SJCRH30 (cell line): ENCODE measurements at regions not wholly inside any gene's neighbourhood (a gene's known extent, or its start where the extent isn't known, plus 50 kb on each side); places are given as distances from the start of the nearest gene placed in this dataset.

Experiments used
- DNase-seq, 2 experiments: peaks; one replicate each; pipeline ENCODE4 v3.0.0-alpha.2; 2015 to 2020
- H3K27ac ChIP-seq: fragments of 250-450 bp; sonication (Bioruptor Pico); 2 replicates; pipeline ENCODE4 v1.5.1; 2020; ENCODE audit warnings: mild to moderate bottlenecking, moderate library complexity
- H3K27me3 ChIP-seq: fragments of 250-450 bp; sonication (Bioruptor Pico); 2 replicates; pipeline ENCODE4 v1.5.1; 2020; ENCODE audit warnings: mild to moderate bottlenecking, moderate library complexity
- H3K36me3 ChIP-seq: fragments of 250-450 bp; sonication (Bioruptor Pico); 2 replicates; pipeline ENCODE4 v1.5.1; 2020; ENCODE audit warnings: mild to moderate bottlenecking, moderate library complexity
- H3K4me1 ChIP-seq: fragments of 250-450 bp; sonication (Bioruptor Pico); 2 replicates; pipeline ENCODE4 v1.5.1; 2020; ENCODE audit warnings: mild to moderate bottlenecking, moderate library complexity
- H3K4me3 ChIP-seq: fragments of 250-450 bp; sonication (Bioruptor Pico); 2 replicates; pipeline ENCODE4 v1.5.1; 2020; ENCODE audit warnings: mild to moderate bottlenecking, moderate library complexity
- H3K9me3 ChIP-seq: fragments of 250-450 bp; sonication (Bioruptor Pico); replicated peaks from 2 replicates; pipeline ENCODE4 v1.5.1; 2020; ENCODE audit warnings: mild to moderate bottlenecking, moderate library complexity

GRCh38 chr7:17229228-17229627, 69.2 kb upstream of the AHR start:
- Histone ChIP-seq H3K4me1 (peaks cover 2% of the 10 kb centered on the region), H3K9me3 (no peaks in the 10 kb centered on the region; the same call in 1 of the 2 replicates), H3K36me3 (no peaks in the 10 kb centered on the region), H3K4me3 (no peak overlapping the region), H3K27me3 (no peaks in the 10 kb centered on the region), H3K27ac (no peak overlapping the region)
- DNase-seq: no peak

GRCh38 chr7:17230099-17230807, 68.2 kb upstream of the AHR start:
- Histone ChIP-seq H3K4me3 (no peak overlapping the region), H3K27ac (no peak overlapping the region), H3K27me3 (no peaks in the 10 kb centered on the region), H3K9me3 (no peaks in the 10 kb centered on the region; the same call in 1 of the 2 replicates), H3K4me1 (peaks cover 7% of the 10 kb centered on the region), H3K36me3 (no peaks in the 10 kb centered on the region)
- DNase-seq: no peak

- H3K4me1 ChIP-seq: peaks cover 7% of the 10 kb centered on the region
- no peaks in the 10 kb centered on the region for H3K36me3 ChIP-seq
- DNase-seq: no peak
- H3K27me3 ChIP-seq: no peaks in the 10 kb centered on the region
- H3K4me3 ChIP-seq: no peak overlapping the region
- no peaks in the 10 kb centered on the region; the same call in 1 of the 2 replicates for H3K9me3 ChIP-seq
- no peak overlapping the region for H3K27ac ChIP-seq
Observed at GRCh38 chr7:17233603-17234002, 64.8 kb upstream of the AHR start.

- H3K4me1 ChIP-seq: peaks cover 7% of the 10 kb centered on the region
- no peak for DNase-seq
Observed at GRCh38 chr7:17234030-17234397, 64.4 kb upstream of the AHR start.

GRCh38 chr7:17234398-17235031, 63.9 kb upstream of the AHR start:
- H3K36me3 ChIP-seq: no peaks in the 10 kb centered on the region
- no peaks in the 10 kb centered on the region for H3K27me3 ChIP-seq
- DNase-seq: no peak
- no peak overlapping the region for H3K27ac ChIP-seq
- no peak overlapping the region for H3K4me3 ChIP-seq
- H3K4me1 ChIP-seq: peaks cover 7% of the 10 kb centered on the region
- H3K9me3 ChIP-seq: no peaks in the 10 kb centered on the region

More at GRCh38 chr7:17234030-17234397, 64.4 kb upstream of the AHR start:
- H3K4me3 ChIP-seq: no peak overlapping the region
- H3K36me3 ChIP-seq: no peaks in the 10 kb centered on the region
- H3K9me3 ChIP-seq: no peaks in the 10 kb centered on the region; the same call in 1 of the 2 replicates
- no peak overlapping the region for H3K27ac ChIP-seq
- no peaks in the 10 kb centered on the region for H3K27me3 ChIP-seq

GRCh38 chr7:17236171-17236570, 62.3 kb upstream of the AHR start:
- Histone ChIP-seq H3K9me3 (no peaks in the 10 kb centered on the region), H3K36me3 (no peaks in the 10 kb centered on the region), H3K27ac (no peak overlapping the region), H3K4me3 (no peak overlapping the region), H3K4me1 (peaks cover 7% of the 10 kb centered on the region), H3K27me3 (no peaks in the 10 kb centered on the region)
- no peak for DNase-seq

GRCh38 chr7:17236603-17237002, 61.8 kb upstream of the AHR start:
- Histone ChIP-seq H3K9me3 (no peaks in the 10 kb centered on the region), H3K36me3 (no peaks in the 10 kb centered on the region), H3K27me3 (no peaks in the 10 kb centered on the region), H3K4me1 (peaks cover 7% of the 10 kb centered on the region), H3K4me3 (no peak overlapping the region), H3K27ac (no peak overlapping the region)
- no peak for DNase-seq

- no peak for DNase-seq
Observed at GRCh38 chr7:17239046-17239445, 59.4 kb upstream of the AHR start.

GRCh38 chr7:17239683-17240521, 58.5 kb upstream of the AHR start:
- Histone ChIP-seq H3K4me1 (no peaks in the 10 kb centered on the region), H3K4me3 (no peak overlapping the region), H3K36me3 (no peaks in the 10 kb centered on the region), H3K9me3 (no peaks in the 10 kb centered on the region), H3K27ac (no peak overlapping the region), H3K27me3 (no peaks in the 10 kb centered on the region)
- no peak for DNase-seq

More at GRCh38 chr7:17239046-17239445, 59.4 kb upstream of the AHR start:
- Histone ChIP-seq H3K27me3 (no peaks in the 10 kb centered on the region), H3K4me1 (peaks cover 7% of the 10 kb centered on the region), H3K36me3 (no peaks in the 10 kb centered on the region), H3K27ac (no peak overlapping the region), H3K4me3 (no peak overlapping the region), H3K9me3 (no peaks in the 10 kb centered on the region)

GRCh38 chr7:17242504-17242903, 55.9 kb upstream of the AHR start:
- no peak for DNase-seq
- H3K27ac ChIP-seq: no peak overlapping the region
- no peaks in the 10 kb centered on the region for H3K9me3 ChIP-seq
- H3K27me3 ChIP-seq: no peaks in the 10 kb centered on the region
- no peaks in the 10 kb centered on the region for H3K36me3 ChIP-seq
- H3K4me3 ChIP-seq: no peak overlapping the region
- no peaks in the 10 kb centered on the region for H3K4me1 ChIP-seq

- no peaks in the 10 kb centered on the region for H3K9me3 ChIP-seq
- no peak overlapping the region for H3K27ac ChIP-seq
- H3K27me3 ChIP-seq: no peaks in the 10 kb centered on the region
- no peak for DNase-seq
- H3K4me1 ChIP-seq: no peaks in the 10 kb centered on the region
- H3K36me3 ChIP-seq: no peaks in the 10 kb centered on the region
- H3K4me3 ChIP-seq: no peak overlapping the region
Observed at GRCh38 chr7:17244786-17245185, 53.7 kb upstream of the AHR start.

GRCh38 chr7:17247357-17247756, 51.1 kb upstream of the AHR start:
- Histone ChIP-seq H3K4me3 (no peak overlapping the region), H3K27me3 (no peaks in the 10 kb centered on the region), H3K27ac (no peak overlapping the region), H3K4me1 (no peaks in the 10 kb centered on the region), H3K36me3 (no peaks in the 10 kb centered on the region), H3K9me3 (no peaks in the 10 kb centered on the region; the same call in 1 of the 2 replicates)
- no peak for DNase-seq

- Histone ChIP-seq H3K4me3 (no peak overlapping the region), H3K27me3 (no peaks in the 10 kb centered on the region), H3K27ac (no peak overlapping the region), H3K9me3 (peaks cover 3% of the 10 kb centered on the region), H3K4me1 (no peaks in the 10 kb centered on the region), H3K36me3 (no peaks in the 10 kb centered on the region)
- DNase-seq: no peak
Observed at GRCh38 chr7:17248527-17248926, 49.9 kb upstream of the AHR start.
